ENCODE measurements at regions not wholly inside any gene's neighbourhood (a gene's known extent, or its start where the extent isn't known, plus 50 kb on each side); places are given as distances from the start of the nearest gene placed in this dataset.

DNA sequence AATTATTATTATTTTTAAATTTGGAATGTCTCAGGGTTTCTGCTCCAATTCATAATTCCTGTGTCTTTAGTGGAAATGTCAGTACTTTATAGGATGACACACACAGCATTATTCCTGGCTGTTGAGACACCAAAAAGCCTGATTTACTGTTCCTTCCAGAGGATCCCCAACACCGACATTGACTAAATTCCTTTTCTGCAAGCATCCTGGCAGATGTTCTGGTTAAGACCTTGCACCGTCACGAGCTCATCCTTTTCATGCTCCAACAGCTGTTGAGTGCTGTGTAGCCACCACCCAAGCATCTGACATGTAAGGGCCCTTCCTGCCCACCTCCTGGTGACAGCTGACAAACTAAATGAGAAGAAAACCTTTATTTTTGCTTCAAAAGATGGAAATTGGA, 284.3 kb upstream of the SULF2 start:
- TF ChIP-seq, protein P1, sequence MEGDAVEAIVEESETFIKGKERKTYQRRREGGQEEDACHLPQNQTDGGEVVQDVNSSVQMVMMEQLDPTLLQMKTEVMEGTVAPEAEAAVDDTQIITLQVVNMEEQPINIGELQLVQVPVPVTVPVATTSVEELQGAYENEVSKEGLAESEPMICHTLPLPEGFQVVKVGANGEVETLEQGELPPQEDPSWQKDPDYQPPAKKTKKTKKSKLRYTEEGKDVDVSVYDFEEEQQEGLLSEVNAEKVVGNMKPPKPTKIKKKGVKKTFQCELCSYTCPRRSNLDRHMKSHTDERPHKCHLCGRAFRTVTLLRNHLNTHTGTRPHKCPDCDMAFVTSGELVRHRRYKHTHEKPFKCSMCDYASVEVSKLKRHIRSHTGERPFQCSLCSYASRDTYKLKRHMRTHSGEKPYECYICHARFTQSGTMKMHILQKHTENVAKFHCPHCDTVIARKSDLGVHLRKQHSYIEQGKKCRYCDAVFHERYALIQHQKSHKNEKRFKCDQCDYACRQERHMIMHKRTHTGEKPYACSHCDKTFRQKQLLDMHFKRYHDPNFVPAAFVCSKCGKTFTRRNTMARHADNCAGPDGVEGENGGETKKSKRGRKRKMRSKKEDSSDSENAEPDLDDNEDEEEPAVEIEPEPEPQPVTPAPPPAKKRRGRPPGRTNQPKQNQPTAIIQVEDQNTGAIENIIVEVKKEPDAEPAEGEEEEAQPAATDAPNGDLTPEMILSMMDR (IDR thresholded peaks at IDR 0.05): no peak
- TF ChIP-seq POLR2AphosphoS5 (IDR thresholded peaks at IDR 0.05) (no peak), POLR2A (IDR thresholded peaks at IDR 0.05; ENCODE audit: low read depth) (no peak)
